ENCODE measurements at regions not wholly inside any gene's neighbourhood (a gene's known extent, or its start where the extent isn't known, plus 50 kb on each side); places are given as distances from the start of the nearest gene placed in this dataset.

DNA sequence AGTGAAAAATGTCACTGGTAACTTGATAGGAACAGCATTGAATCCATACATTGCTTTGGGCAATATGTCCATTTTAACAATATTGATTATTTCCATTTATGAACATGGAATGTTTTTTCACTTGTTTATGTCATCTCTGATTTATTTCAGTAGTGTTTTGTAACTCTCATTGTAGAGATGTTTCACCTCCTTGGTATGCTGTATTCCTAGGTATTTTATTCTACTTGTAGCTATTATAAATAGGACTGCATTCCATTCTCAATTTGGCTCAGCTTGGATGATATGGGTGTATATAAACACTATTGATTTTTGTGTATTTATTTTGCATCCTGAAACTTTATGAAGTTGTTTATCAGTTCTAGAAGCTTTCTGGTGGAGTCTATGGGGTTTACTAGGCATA, 730.3 kb downstream of the DOK5 start:
- no peak for TF ChIP-seq POLR2A (IDR thresholded peaks at IDR 0.05; ENCODE audit: extremely low read depth, insufficient read length)
- TF ChIP-seq, protein P1, sequence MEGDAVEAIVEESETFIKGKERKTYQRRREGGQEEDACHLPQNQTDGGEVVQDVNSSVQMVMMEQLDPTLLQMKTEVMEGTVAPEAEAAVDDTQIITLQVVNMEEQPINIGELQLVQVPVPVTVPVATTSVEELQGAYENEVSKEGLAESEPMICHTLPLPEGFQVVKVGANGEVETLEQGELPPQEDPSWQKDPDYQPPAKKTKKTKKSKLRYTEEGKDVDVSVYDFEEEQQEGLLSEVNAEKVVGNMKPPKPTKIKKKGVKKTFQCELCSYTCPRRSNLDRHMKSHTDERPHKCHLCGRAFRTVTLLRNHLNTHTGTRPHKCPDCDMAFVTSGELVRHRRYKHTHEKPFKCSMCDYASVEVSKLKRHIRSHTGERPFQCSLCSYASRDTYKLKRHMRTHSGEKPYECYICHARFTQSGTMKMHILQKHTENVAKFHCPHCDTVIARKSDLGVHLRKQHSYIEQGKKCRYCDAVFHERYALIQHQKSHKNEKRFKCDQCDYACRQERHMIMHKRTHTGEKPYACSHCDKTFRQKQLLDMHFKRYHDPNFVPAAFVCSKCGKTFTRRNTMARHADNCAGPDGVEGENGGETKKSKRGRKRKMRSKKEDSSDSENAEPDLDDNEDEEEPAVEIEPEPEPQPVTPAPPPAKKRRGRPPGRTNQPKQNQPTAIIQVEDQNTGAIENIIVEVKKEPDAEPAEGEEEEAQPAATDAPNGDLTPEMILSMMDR (IDR thresholded peaks at IDR 0.05; ENCODE audit: low read depth, low read length): no peak
- TF ChIP-seq, protein P2, sequence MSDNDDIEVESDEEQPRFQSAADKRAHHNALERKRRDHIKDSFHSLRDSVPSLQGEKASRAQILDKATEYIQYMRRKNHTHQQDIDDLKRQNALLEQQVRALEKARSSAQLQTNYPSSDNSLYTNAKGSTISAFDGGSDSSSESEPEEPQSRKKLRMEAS (IDR thresholded peaks at IDR 0.05; ENCODE audit: low read depth, low read length): no peak
